Umbilical cord (tissue), 1 donor: ENCODE measurements at regions not wholly inside any gene's neighbourhood (a gene's known extent, or its start where the extent isn't known, plus 50 kb on each side); places are given as distances from the start of the nearest gene placed in this dataset.
"Not testable (repeated sequence)": the region's sequence is repeated elsewhere in the genome, so short reads cannot be mapped to it uniquely, and the experiment has no call there.

ENCODE experiments used
- DNase-seq: peaks from one replicate; pipeline ENCODE4 v3.0.0-alpha.2; 2015; ENCODE audit warnings: low spot score

GRCh38 chr2:111495636-111496035 is 374.9 kb downstream of the BCL2L11 start:
- not testable (repeated sequence) for DNase-seq

- peak; percentile 49 for DNase-seq
Observed at GRCh38 chr2:111496176-111496575, 375.5 kb downstream of the BCL2L11 start.

- DNase-seq: not testable (repeated sequence)
Observed at GRCh38 chr2:111496860-111497259, 376.1 kb downstream of the BCL2L11 start.

GRCh38 chr2:111497270-111497669 is 376.6 kb downstream of the BCL2L11 start:
- not testable (repeated sequence) for DNase-seq

- not testable (repeated sequence) for DNase-seq
Observed at GRCh38 chr2:111500536-111501062, 379.9 kb downstream of the BCL2L11 start.

GRCh38 chr2:111503844-111504570 is 380.0 kb downstream of the ANAPC1 start:
- not testable (repeated sequence) for DNase-seq

GRCh38 chr2:111504571-111504942 is 379.4 kb downstream of the ANAPC1 start:
- not testable (repeated sequence) for DNase-seq

GRCh38 chr2:111505267-111505666 is 378.7 kb downstream of the ANAPC1 start:
- not testable (repeated sequence) for DNase-seq

GRCh38 chr2:111506936-111507335 is 377.1 kb downstream of the ANAPC1 start:
- not testable (repeated sequence) for DNase-seq

- DNase-seq: not testable (repeated sequence)
Observed at GRCh38 chr2:111509225-111509869, 374.6 kb downstream of the ANAPC1 start.

- not testable (repeated sequence) for DNase-seq
Observed at GRCh38 chr2:111510384-111510783, 373.6 kb downstream of the ANAPC1 start.

GRCh38 chr2:111511062-111511461 is 372.9 kb downstream of the ANAPC1 start:
- DNase-seq: not testable (repeated sequence)

GRCh38 chr2:111512378-111512777 is 371.6 kb downstream of the ANAPC1 start:
- DNase-seq: not testable (repeated sequence)

GRCh38 chr2:111514138-111514537 is 369.9 kb downstream of the ANAPC1 start:
- not testable (repeated sequence) for DNase-seq

GRCh38 chr2:111517050-111517720 is 366.8 kb downstream of the ANAPC1 start:
- DNase-seq: not testable (repeated sequence)

- DNase-seq: not testable (repeated sequence)
Observed at GRCh38 chr2:111517721-111518053, 366.3 kb downstream of the ANAPC1 start.

- peak; percentile 20 for DNase-seq
Observed at GRCh38 chr2:111519071-111519470, 364.9 kb downstream of the ANAPC1 start.

GRCh38 chr2:111522231-111522768 is 361.7 kb downstream of the ANAPC1 start:
- DNase-seq: peak; percentile 38

- DNase-seq: peak; percentile 7
Observed at GRCh38 chr2:111523009-111523408, 361.0 kb downstream of the ANAPC1 start.

- not testable (repeated sequence) for DNase-seq
Observed at GRCh38 chr2:111525026-111525425, 359.0 kb downstream of the ANAPC1 start.

GRCh38 chr2:111526041-111526639 is 357.9 kb downstream of the ANAPC1 start:
- DNase-seq: not testable (repeated sequence)
